Limb (tissue), 2 donors: ENCODE measurements at regions not wholly inside any gene's neighbourhood (a gene's known extent, or its start where the extent isn't known, plus 50 kb on each side); places are given as distances from the start of the nearest gene placed in this dataset.
A peak's percentile ranks its signal among the peaks of the same experiment; 100 is the strongest.

Experiments used
- DNase-seq, 2 donors: peaks; one replicate each; pipeline ENCODE4 v3.0.0-alpha.2; 2016; ENCODE audit errors: extremely low spot score in 2 of 2

GRCh38 chr4:165667969-165668368, 205.1 kb upstream of the TLL1 start:
- DNase-seq, result no peak

GRCh38 chr4:165668694-165669093, 204.3 kb upstream of the TLL1 start:
- no peak for DNase-seq

GRCh38 chr4:165677081-165677480, 196.0 kb upstream of the TLL1 start:
- DNase-seq, result no peak

- peak in 1 of 2 donors; percentile 29 for DNase-seq
Observed at GRCh38 chr4:165678236-165678935, 194.7 kb upstream of the TLL1 start.

GRCh38 chr4:165678936-165679325, 194.1 kb upstream of the TLL1 start:
- DNase-seq, result no peak

- DNase-seq, result no peak
Observed at GRCh38 chr4:165680821-165681220, 192.2 kb upstream of the TLL1 start.

- DNase-seq, result no peak
Observed at GRCh38 chr4:165682611-165683010, 190.4 kb upstream of the TLL1 start.

- no peak for DNase-seq
Observed at GRCh38 chr4:165684177-165684805, 188.7 kb upstream of the TLL1 start.

GRCh38 chr4:165686756-165687155, 186.3 kb upstream of the TLL1 start:
- no peak for DNase-seq

GRCh38 chr4:165689159-165689558, 183.9 kb upstream of the TLL1 start:
- DNase-seq, result no peak

GRCh38 chr4:165692082-165692481, 181.0 kb upstream of the TLL1 start:
- DNase-seq, result no peak

GRCh38 chr4:165698272-165698671, 174.8 kb upstream of the TLL1 start:
- DNase-seq, result no peak

- DNase-seq, result no peak
Observed at GRCh38 chr4:165699055-165699454, 174.0 kb upstream of the TLL1 start.

GRCh38 chr4:165700855-165701254, 172.2 kb upstream of the TLL1 start:
- no peak for DNase-seq

- no peak for DNase-seq
Observed at GRCh38 chr4:165707128-165707527, 165.9 kb upstream of the TLL1 start.

- no peak for DNase-seq
Observed at GRCh38 chr4:165709516-165709915, 163.5 kb upstream of the TLL1 start.

- no peak for DNase-seq
Observed at GRCh38 chr4:165709973-165710526, 163.0 kb upstream of the TLL1 start.

- no peak for DNase-seq
Observed at GRCh38 chr4:165711436-165711835, 161.6 kb upstream of the TLL1 start.

GRCh38 chr4:165711912-165712311, 161.1 kb upstream of the TLL1 start:
- DNase-seq, result no peak

GRCh38 chr4:165714650-165715049, 158.4 kb upstream of the TLL1 start:
- no peak for DNase-seq

GRCh38 chr4:165715211-165715610, 157.8 kb upstream of the TLL1 start:
- no peak for DNase-seq

- no peak for DNase-seq
Observed at GRCh38 chr4:165715989-165716388, 157.0 kb upstream of the TLL1 start.

GRCh38 chr4:165716472-165716871, 156.6 kb upstream of the TLL1 start:
- DNase-seq, result no peak
